Glutamatergic neuron (in vitro differentiated cells): ENCODE measurements at regions not wholly inside any gene's neighbourhood (a gene's known extent, or its start where the extent isn't known, plus 50 kb on each side); places are given as distances from the start of the nearest gene placed in this dataset.

ENCODE experiments used
- DNase-seq: peaks from one replicate; pipeline ENCODE4 v3.0.0; 2022
- H3K27ac Mint-ChIP-seq: one replicate; pipeline ENCODE4 v1.8.0; 2020; ENCODE audit warnings: mild to moderate bottlenecking, mixed read lengths, inconsistent platforms; ENCODE audit not compliant: unreplicated experiment
- H3K27me3 Mint-ChIP-seq: one replicate; pipeline ENCODE4 v1.8.0; 2020; ENCODE audit warnings: mild to moderate bottlenecking, moderate library complexity, mixed read lengths, inconsistent platforms; ENCODE audit not compliant: unreplicated experiment
- H3K36me3 Mint-ChIP-seq: one replicate; pipeline ENCODE4 v1.8.0; 2020; ENCODE audit warnings: mild to moderate bottlenecking, mixed read lengths, inconsistent platforms; ENCODE audit not compliant: unreplicated experiment
- H3K4me1 Mint-ChIP-seq: one replicate; pipeline ENCODE4 v1.8.0; 2020; ENCODE audit warnings: mild to moderate bottlenecking, low read depth, mixed read lengths, inconsistent platforms; ENCODE audit not compliant: unreplicated experiment
- H3K4me3 Mint-ChIP-seq: one replicate; pipeline ENCODE4 v1.8.0; 2020; ENCODE audit warnings: mild to moderate bottlenecking, mixed read lengths, inconsistent platforms; ENCODE audit not compliant: unreplicated experiment
- H3K9me3 Mint-ChIP-seq: one replicate; pipeline ENCODE4 v1.8.0; 2020; ENCODE audit warnings: mild to moderate bottlenecking, moderate library complexity, mixed read lengths, inconsistent platforms; ENCODE audit not compliant: unreplicated experiment
- TF ChIP-seq, protein P1 (sequence below): fragments of 200-600 bp; sonication (generic); IDR thresholded peaks from one replicate; pipeline ENCODE4 v1.5.0; 2021; ENCODE audit not compliant: partially characterized antibody, unreplicated experiment

DNA sequence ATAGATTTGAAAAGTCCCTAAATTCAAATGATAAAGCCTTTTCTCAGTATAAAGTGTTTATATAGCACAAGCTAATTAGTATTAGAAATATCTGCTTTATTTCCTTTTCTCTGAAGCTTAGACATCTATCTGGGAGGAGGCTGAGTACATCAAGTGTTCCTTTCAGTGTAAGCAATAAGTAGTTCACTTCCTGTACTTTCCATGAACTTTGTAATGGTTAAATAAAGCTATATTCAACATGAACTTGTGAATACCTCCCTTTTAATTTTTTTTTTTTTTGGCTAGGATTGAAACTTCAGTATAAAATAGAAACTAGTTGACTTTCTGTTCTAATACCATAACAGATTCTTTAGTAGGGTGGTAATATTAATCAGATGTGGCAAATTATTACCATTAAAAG, 190.9 kb downstream of the CENPW start:
- H3K9me3 Mint-ChIP-seq, result no peaks in the 10 kb centered on the region
- H3K27ac Mint-ChIP-seq, result no peak overlapping the region
- TF ChIP-seq, protein P1, sequence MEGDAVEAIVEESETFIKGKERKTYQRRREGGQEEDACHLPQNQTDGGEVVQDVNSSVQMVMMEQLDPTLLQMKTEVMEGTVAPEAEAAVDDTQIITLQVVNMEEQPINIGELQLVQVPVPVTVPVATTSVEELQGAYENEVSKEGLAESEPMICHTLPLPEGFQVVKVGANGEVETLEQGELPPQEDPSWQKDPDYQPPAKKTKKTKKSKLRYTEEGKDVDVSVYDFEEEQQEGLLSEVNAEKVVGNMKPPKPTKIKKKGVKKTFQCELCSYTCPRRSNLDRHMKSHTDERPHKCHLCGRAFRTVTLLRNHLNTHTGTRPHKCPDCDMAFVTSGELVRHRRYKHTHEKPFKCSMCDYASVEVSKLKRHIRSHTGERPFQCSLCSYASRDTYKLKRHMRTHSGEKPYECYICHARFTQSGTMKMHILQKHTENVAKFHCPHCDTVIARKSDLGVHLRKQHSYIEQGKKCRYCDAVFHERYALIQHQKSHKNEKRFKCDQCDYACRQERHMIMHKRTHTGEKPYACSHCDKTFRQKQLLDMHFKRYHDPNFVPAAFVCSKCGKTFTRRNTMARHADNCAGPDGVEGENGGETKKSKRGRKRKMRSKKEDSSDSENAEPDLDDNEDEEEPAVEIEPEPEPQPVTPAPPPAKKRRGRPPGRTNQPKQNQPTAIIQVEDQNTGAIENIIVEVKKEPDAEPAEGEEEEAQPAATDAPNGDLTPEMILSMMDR, result no peak
- no peak for DNase-seq
- no peaks in the 10 kb centered on the region for H3K27me3 Mint-ChIP-seq
- H3K4me3 Mint-ChIP-seq, result no peak overlapping the region
- peaks cover 2% of the 10 kb centered on the region for H3K4me1 Mint-ChIP-seq
- no peaks in the 10 kb centered on the region for H3K36me3 Mint-ChIP-seq

DNA sequence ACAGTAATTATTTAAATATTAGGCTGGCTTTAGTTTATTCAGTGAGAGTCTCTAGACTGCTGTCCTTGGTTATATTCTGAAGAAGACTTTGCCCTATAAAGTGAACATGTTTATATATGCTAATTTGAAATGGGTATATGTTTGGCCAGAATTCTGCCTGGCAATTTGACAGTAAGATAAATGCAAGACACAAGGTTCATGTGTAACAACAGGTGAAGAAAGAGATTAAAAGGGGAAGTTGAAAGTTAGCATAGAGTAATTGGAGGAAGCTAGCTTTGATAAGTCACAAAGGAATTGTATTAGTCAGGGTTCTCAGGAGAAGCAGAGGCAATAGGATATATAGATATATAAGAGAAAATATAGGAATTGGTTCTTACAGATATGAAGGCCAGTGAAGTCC, 191.4 kb downstream of the CENPW start:
- H3K4me1 Mint-ChIP-seq, result peaks cover 2% of the 10 kb centered on the region
- H3K4me3 Mint-ChIP-seq, result no peak overlapping the region
- TF ChIP-seq, protein P1, result no peak
- H3K27me3 Mint-ChIP-seq, result no peaks in the 10 kb centered on the region
- no peaks in the 10 kb centered on the region for H3K9me3 Mint-ChIP-seq
- H3K36me3 Mint-ChIP-seq, result no peaks in the 10 kb centered on the region
- no peak overlapping the region for H3K27ac Mint-ChIP-seq
- DNase-seq, result no peak

DNA sequence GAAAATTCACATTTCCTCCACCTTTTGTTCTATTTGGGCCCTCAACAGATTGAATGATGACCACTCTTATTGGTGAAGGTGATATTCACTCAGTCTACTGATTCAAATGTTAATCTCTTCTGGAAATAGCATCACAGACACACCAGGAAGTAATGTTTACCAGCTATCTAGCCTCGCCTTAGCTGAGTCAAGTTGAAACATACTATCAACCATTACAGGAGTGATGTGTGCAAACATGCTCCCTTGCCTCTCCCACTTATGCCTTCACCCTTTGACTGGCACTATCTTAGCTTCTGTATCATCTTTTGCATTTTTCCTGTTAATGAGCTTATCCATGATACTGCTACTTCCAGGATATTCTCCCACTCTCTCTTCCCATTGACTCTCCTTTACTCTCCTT, 191.9 kb downstream of the CENPW start:
- no peaks in the 10 kb centered on the region for H3K36me3 Mint-ChIP-seq
- TF ChIP-seq, protein P1, result no peak
- H3K9me3 Mint-ChIP-seq, result no peaks in the 10 kb centered on the region
- no peaks in the 10 kb centered on the region for H3K27me3 Mint-ChIP-seq
- H3K4me3 Mint-ChIP-seq, result no peak overlapping the region
- DNase-seq, result no peak
- H3K27ac Mint-ChIP-seq, result no peak overlapping the region
- no peaks in the 10 kb centered on the region for H3K4me1 Mint-ChIP-seq

DNA sequence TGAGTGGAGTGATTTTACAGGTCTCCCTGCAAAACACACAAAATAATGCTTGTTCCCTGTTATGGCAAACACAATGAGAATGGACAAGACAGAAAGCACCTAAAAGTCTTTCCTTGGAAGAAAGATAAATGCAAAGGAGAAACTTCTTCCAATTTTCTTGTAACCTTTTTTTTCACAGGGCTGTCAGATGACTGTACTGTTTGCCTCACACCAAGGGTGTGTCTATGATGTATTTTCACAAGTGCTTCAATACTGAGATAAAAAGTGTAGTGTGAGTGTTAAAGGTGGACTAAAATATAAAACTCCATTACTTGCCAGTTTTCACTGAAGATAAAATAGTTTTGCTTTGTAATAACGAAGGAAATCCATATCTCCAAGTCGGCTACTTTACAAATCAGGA, 194.5 kb downstream of the CENPW start:
- H3K36me3 Mint-ChIP-seq, result no peaks in the 10 kb centered on the region
- H3K4me1 Mint-ChIP-seq, result no peaks in the 10 kb centered on the region

DNA sequence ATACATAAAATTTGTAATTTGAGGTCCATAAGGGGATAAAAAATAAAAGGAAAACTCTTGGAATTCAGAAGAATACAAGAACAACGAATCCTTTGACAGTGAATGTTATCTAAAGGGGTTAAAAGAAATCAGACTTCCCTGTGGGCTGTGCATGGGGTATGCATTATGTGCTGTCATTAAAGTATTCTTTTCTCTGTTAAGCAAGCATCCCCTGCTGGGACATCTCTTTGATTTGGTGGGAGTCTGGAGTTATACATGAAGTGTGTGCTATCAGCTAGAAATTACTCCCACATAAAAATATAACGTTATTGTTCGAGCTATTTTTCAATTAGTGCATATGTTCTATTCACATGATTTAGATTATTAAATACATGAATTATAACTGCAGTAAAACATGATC, 195.2 kb downstream of the CENPW start:
- Mint-ChIP-seq H3K27me3 (no peaks in the 10 kb centered on the region), H3K4me1 (no peaks in the 10 kb centered on the region), H3K36me3 (no peaks in the 10 kb centered on the region), H3K4me3 (no peak overlapping the region), H3K9me3 (no peaks in the 10 kb centered on the region), H3K27ac (no peak overlapping the region)
- DNase-seq, result no peak
- TF ChIP-seq, protein P1, result no peak

More for the DNA sequence above, 194.5 kb downstream of the CENPW start:
- H3K27me3 Mint-ChIP-seq, result no peaks in the 10 kb centered on the region
- no peak overlapping the region for H3K27ac Mint-ChIP-seq
- TF ChIP-seq, protein P1, result no peak
- DNase-seq, result no peak
- no peaks in the 10 kb centered on the region for H3K9me3 Mint-ChIP-seq
- no peak overlapping the region for H3K4me3 Mint-ChIP-seq
